ENCODE measurements at regions not wholly inside any gene's neighbourhood (a gene's known extent, or its start where the extent isn't known, plus 50 kb on each side); places are given as distances from the start of the nearest gene placed in this dataset.

DNA sequence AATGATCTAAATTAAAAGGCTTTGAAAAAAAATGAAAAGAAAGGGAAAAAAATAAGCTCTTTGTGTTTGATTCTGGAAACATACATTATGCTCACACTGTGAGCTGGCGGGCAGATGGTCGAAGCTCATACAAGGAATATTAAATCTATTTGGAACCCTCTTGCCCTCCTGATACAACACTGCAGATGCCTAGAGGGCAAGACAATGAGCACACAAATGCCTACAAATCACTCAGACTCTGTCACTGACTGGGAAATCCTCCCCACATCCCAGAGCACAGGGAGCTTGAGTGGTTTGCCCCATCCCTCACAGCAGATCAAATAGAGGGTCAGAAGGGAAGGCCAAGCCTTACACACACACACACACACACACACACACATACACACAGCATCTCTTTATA, 320.4 kb downstream of the HNRNPD start:
- Histone ChIP-seq H3K4me3 (ENCODE audit: control insufficient read depth in 1 of 2, extremely low read depth in 1 of 2, low read length in 1 of 2) (no peak overlapping the region), H3K27ac (ENCODE audit: low read length) (no peak overlapping the region), H3K27me3 (replicated peaks in 1 of 2; ENCODE audit: control insufficient read depth in 2 of 2, extremely low read depth in 1 of 2, insufficient read depth in 2 of 2, low read length in 1 of 2) (peaks cover 0 to 6% of the 10 kb centered on the region in 2 experiments), H3K9me3 (no peaks in the 10 kb centered on the region), H3K36me3 (ENCODE audit: control insufficient read depth in 2 of 2, extremely low read depth in 1 of 2, insufficient read depth in 1 of 2, low read length in 1 of 2) (no peaks in the 10 kb centered on the region), H3K4me1 (ENCODE audit: control insufficient read depth in 1 of 2, extremely low read depth in 1 of 2, insufficient read depth in 2 of 2, low read length in 2 of 2) (no peaks in the 10 kb centered on the region)
- peaks cover 0 to 5% (median 3%) of the 10 kb centered on the region in 3 donors for H3K9me3 Mint-ChIP-seq
- WGBS (ENCODE audit: insufficient coverage), result 100% methylated on average over 2 of the region's 2 CpGs
- ATAC-seq (replicated peaks in 1 of 4), result no peak
- DNase-seq, result no peak
- no peaks in the 10 kb centered on the region for H3K4me1 Mint-ChIP-seq
- ChIA-PET POLR2A (no interaction called here), CTCF (interaction anchor here in 1 of 2 donors (0.6 kb wide), 1 partner anchor 1317 kb away, joined by 3 read pairs; no protein-coding TSS in a partner anchor)
- no peaks in the 10 kb centered on the region for H3K36me3 Mint-ChIP-seq
- no peak overlapping the region for H3K4me3 Mint-ChIP-seq
- H3K27ac Mint-ChIP-seq, result no peak overlapping the region
- H3K27me3 Mint-ChIP-seq, result peaks cover 7 to 28% of the 10 kb centered on the region in 2 donors

DNA sequence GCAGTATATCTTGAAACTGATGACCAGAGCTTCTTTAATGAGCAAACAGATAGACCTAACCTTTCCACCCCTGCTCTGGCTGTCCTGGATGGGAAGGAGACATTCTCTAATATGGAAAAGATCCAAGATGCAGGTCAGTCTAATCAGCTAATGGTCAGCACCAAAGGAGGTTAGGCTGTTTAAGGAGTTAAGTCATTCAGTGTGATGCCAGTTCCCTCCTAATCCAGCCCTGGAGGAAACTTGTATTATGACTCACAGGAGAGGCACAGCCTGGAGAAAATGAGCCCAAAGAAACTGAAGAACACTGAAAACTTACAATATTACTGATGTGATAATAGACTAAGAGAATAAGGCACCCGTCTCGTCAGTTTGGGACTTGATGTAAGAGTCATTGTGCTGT, 323.0 kb downstream of the HNRNPD start:
- WGBS (ENCODE audit: insufficient coverage), result no CpG with 5 or more reads among the region's 2 CpGs
- Mint-ChIP-seq H3K36me3 (no peaks in the 10 kb centered on the region), H3K27ac (no peak overlapping the region), H3K4me3 (no peak overlapping the region), H3K9me3 (no peaks in the 10 kb centered on the region), H3K4me1 (no peaks in the 10 kb centered on the region), H3K27me3 (peaks cover 18 to 32% of the 10 kb centered on the region in 2 donors)
- ATAC-seq (replicated peaks in 1 of 4) (no peak), DNase-seq (no peak)
- Histone ChIP-seq H3K27me3 (replicated peaks in 1 of 2; ENCODE audit: control insufficient read depth in 2 of 2, extremely low read depth in 1 of 2, insufficient read depth in 2 of 2, low read length in 1 of 2) (peaks cover 0 to 6% of the 10 kb centered on the region in 2 experiments), H3K4me1 (ENCODE audit: control insufficient read depth in 1 of 2, extremely low read depth in 1 of 2, insufficient read depth in 2 of 2, low read length in 2 of 2) (no peaks in the 10 kb centered on the region), H3K4me3 (ENCODE audit: control insufficient read depth in 1 of 2, extremely low read depth in 1 of 2, low read length in 1 of 2) (no peak overlapping the region), H3K36me3 (ENCODE audit: control insufficient read depth in 2 of 2, extremely low read depth in 1 of 2, insufficient read depth in 1 of 2, low read length in 1 of 2) (no peaks in the 10 kb centered on the region), H3K27ac (ENCODE audit: low read length) (no peak overlapping the region), H3K9me3 (no peaks in the 10 kb centered on the region)
- ChIA-PET CTCF (no interaction called here), POLR2A (no interaction called here)

DNA sequence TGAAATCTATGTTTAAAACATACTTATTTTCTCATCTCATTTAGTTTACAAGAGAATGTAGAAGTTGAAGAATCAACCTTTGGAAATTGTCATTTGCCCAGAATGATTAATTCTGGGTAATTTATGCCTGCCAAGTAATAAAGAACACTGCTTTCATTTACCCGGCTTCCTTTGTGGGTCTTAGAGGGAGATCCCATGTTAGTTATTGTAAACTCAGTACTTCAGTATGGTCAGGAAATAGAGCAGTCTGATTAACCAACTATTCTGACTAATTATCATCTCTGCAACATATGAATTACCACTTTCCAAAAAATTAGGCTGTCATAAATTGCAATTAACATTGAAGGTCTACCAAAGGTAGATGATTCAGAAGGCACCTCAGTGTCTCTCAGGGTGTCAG, 324.5 kb downstream of the HNRNPD start:
- CTCF ChIA-PET, result no interaction called here
- no peak overlapping the region for H3K4me3 ChIP-seq (ENCODE audit: control insufficient read depth in 1 of 2, extremely low read depth in 1 of 2, low read length in 1 of 2)
- H3K27me3 Mint-ChIP-seq, result peaks cover 27 to 32% of the 10 kb centered on the region in 2 donors

DNA sequence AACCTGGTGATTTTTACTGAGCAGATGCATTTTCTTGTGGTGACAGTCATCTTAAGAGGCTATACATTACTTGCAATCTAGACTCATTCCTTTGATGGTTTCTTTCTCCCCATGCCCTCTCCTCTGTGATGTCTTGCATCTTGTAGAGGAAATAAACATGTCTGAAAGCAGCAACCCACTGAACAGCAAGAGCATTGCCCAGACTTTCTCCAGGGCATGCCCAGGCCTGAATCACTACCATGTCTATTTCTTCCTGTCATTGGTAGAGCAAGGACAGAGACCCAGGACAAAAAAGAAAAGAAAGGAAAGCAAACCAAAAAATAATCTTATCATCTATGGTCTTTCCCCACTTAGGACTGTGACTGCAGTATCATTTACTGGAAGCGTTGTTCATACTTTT, 326.1 kb downstream of the HNRNPD start:
- H3K27me3 ChIP-seq (replicated peaks in 1 of 2; ENCODE audit: control insufficient read depth in 2 of 2, extremely low read depth in 1 of 2, insufficient read depth in 2 of 2, low read length in 1 of 2), result peaks cover 4 to 27% of the 10 kb centered on the region in 2 experiments
- H3K27ac ChIP-seq (ENCODE audit: low read length), result no peak overlapping the region
- peaks cover 0 to 8% (median 7%) of the 10 kb centered on the region in 3 donors for H3K4me1 Mint-ChIP-seq
- H3K4me3 Mint-ChIP-seq, result no peak overlapping the region
- no peaks in the 10 kb centered on the region for H3K36me3 ChIP-seq (ENCODE audit: control insufficient read depth in 2 of 2, extremely low read depth in 1 of 2, insufficient read depth in 1 of 2, low read length in 1 of 2)
- no peaks in the 10 kb centered on the region for H3K36me3 Mint-ChIP-seq
- peaks cover 0 to 9% of the 10 kb centered on the region in 2 experiments for H3K4me1 ChIP-seq (ENCODE audit: control insufficient read depth in 1 of 2, extremely low read depth in 1 of 2, insufficient read depth in 2 of 2, low read length in 2 of 2)
- POLR2A ChIA-PET, result no interaction called here
- CTCF ChIA-PET, result no interaction called here
- ATAC-seq (replicated peaks in 1 of 4) (no peak), DNase-seq (no peak)
- WGBS (ENCODE audit: insufficient coverage), result no CpG with 5 or more reads among the region's 1 CpG
- H3K4me3 ChIP-seq (ENCODE audit: control insufficient read depth in 1 of 2, extremely low read depth in 1 of 2, low read length in 1 of 2), result no peak overlapping the region
- H3K27ac Mint-ChIP-seq, result no peak overlapping the region
- H3K27me3 Mint-ChIP-seq, result peaks cover 38 to 42% of the 10 kb centered on the region in 2 donors
- H3K9me3 Mint-ChIP-seq, result no peaks in the 10 kb centered on the region
- no peaks in the 10 kb centered on the region for H3K9me3 ChIP-seq

More for the DNA sequence above, 324.5 kb downstream of the HNRNPD start:
- Mint-ChIP-seq H3K4me1 (no peaks in the 10 kb centered on the region), H3K27ac (no peak overlapping the region), H3K9me3 (no peaks in the 10 kb centered on the region), H3K4me3 (no peak overlapping the region), H3K36me3 (no peaks in the 10 kb centered on the region)
- Histone ChIP-seq H3K9me3 (no peaks in the 10 kb centered on the region), H3K36me3 (ENCODE audit: control insufficient read depth in 2 of 2, extremely low read depth in 1 of 2, insufficient read depth in 1 of 2, low read length in 1 of 2) (no peaks in the 10 kb centered on the region), H3K27me3 (replicated peaks in 1 of 2; ENCODE audit: control insufficient read depth in 2 of 2, extremely low read depth in 1 of 2, insufficient read depth in 2 of 2, low read length in 1 of 2) (peaks cover 0 to 15% of the 10 kb centered on the region in 2 experiments), H3K27ac (ENCODE audit: low read length) (no peak overlapping the region), H3K4me1 (ENCODE audit: control insufficient read depth in 1 of 2, extremely low read depth in 1 of 2, insufficient read depth in 2 of 2, low read length in 2 of 2) (peaks cover 0 to 5% of the 10 kb centered on the region in 2 experiments)
- no peak for ATAC-seq (replicated peaks in 1 of 4)
- WGBS (ENCODE audit: insufficient coverage), result no CpG with 5 or more reads among the region's 1 CpG
- no peak for DNase-seq
- POLR2A ChIA-PET, result no interaction called here

DNA sequence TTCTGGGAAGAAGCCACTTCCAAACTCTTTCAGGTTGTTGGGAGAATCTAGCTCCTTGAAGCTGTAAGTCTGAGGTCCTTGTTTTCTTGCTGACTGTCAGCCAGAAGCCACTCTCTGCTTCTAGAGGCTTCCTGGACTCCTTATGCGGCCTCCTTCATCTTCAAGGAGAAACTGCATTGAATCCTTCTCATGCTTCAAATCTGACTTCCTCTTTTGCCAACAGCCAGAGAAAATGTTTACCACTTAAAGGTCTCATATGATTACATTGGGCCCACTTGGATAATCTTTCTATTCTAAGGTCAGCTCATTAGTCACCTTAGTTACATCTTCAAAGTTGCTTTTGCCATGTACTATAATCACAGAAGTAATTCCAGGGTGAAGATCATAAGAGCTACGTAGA, 327.0 kb downstream of the HNRNPD start:
- no peaks in the 10 kb centered on the region for H3K9me3 Mint-ChIP-seq
- DNase-seq, result no peak
- H3K4me1 Mint-ChIP-seq, result peaks cover 0 to 8% (median 7%) of the 10 kb centered on the region in 3 donors
- H3K36me3 Mint-ChIP-seq, result no peaks in the 10 kb centered on the region
- H3K9me3 ChIP-seq, result no peaks in the 10 kb centered on the region
- 100% methylated on average over 1 of the region's 2 CpGs for WGBS (ENCODE audit: insufficient coverage)
- peaks cover 0 to 9% of the 10 kb centered on the region in 2 experiments for H3K4me1 ChIP-seq (ENCODE audit: control insufficient read depth in 1 of 2, extremely low read depth in 1 of 2, insufficient read depth in 2 of 2, low read length in 2 of 2)
- no peaks in the 10 kb centered on the region for H3K36me3 ChIP-seq (ENCODE audit: control insufficient read depth in 2 of 2, extremely low read depth in 1 of 2, insufficient read depth in 1 of 2, low read length in 1 of 2)
- ChIA-PET POLR2A (no interaction called here), CTCF (no interaction called here)
- no peak overlapping the region for H3K27ac Mint-ChIP-seq
- ATAC-seq (replicated peaks in 1 of 4), result no peak
- H3K27me3 Mint-ChIP-seq, result peaks cover 46 to 50% of the 10 kb centered on the region in 2 donors
- H3K4me3 Mint-ChIP-seq, result no peak overlapping the region
- no peak overlapping the region for H3K27ac ChIP-seq (ENCODE audit: low read length)
- H3K27me3 ChIP-seq (replicated peaks in 1 of 2; ENCODE audit: control insufficient read depth in 2 of 2, extremely low read depth in 1 of 2, insufficient read depth in 2 of 2, low read length in 1 of 2), result peaks cover 7 to 29% of the 10 kb centered on the region in 2 experiments
- H3K4me3 ChIP-seq (ENCODE audit: control insufficient read depth in 1 of 2, extremely low read depth in 1 of 2, low read length in 1 of 2), result no peak overlapping the region

DNA sequence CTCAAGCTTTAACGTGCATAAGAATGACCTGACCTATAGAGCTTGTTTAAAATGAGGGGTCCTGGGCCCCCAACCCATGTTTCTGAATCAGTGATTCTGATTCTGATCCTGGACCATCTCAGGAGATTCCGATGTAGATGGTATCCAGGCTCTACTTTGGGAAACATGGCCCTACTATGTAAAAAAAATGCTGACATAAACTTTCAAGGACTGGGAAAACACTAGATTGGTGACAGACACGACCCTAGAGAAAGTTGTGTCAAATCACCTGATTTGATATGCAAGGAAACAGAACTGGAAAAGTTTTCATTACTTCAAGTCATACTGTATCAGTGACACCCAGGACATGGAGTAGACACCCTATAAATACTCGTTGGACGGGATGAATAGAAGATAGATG, 328.5 kb downstream of the HNRNPD start:
- Histone ChIP-seq H3K9me3 (no peaks in the 10 kb centered on the region), H3K27ac (ENCODE audit: low read length) (no peak overlapping the region), H3K4me3 (ENCODE audit: control insufficient read depth in 1 of 2, extremely low read depth in 1 of 2, low read length in 1 of 2) (no peak overlapping the region), H3K36me3 (ENCODE audit: control insufficient read depth in 2 of 2, extremely low read depth in 1 of 2, insufficient read depth in 1 of 2, low read length in 1 of 2) (no peaks in the 10 kb centered on the region), H3K4me1 (ENCODE audit: control insufficient read depth in 1 of 2, extremely low read depth in 1 of 2, insufficient read depth in 2 of 2, low read length in 2 of 2) (peaks cover 0 to 9% of the 10 kb centered on the region in 2 experiments), H3K27me3 (replicated peaks in 1 of 2; ENCODE audit: control insufficient read depth in 2 of 2, extremely low read depth in 1 of 2, insufficient read depth in 2 of 2, low read length in 1 of 2) (peaks cover 7 to 23% of the 10 kb centered on the region in 2 experiments)
- Mint-ChIP-seq H3K27me3 (peaks cover 56 to 59% of the 10 kb centered on the region in 2 donors), H3K9me3 (no peaks in the 10 kb centered on the region), H3K36me3 (no peaks in the 10 kb centered on the region), H3K4me1 (peaks cover 0 to 8% (median 7%) of the 10 kb centered on the region in 3 donors), H3K27ac (no peak overlapping the region), H3K4me3 (peak overlapping the region in 1 of 3 donors; percentile 48)
- DNase-seq, result no peak
- POLR2A ChIA-PET, result no interaction called here
- ATAC-seq (replicated peaks in 1 of 4), result no peak
- CTCF ChIA-PET, result no interaction called here
- WGBS (ENCODE audit: insufficient coverage), result 86% methylated on average over 1 of the region's 5 CpGs

Measured in T-cell (primary cell).